Small intestine (tissue), 7 donors: ENCODE measurements at regions not wholly inside any gene's neighbourhood (a gene's known extent, or its start where the extent isn't known, plus 50 kb on each side); places are given as distances from the start of the nearest gene placed in this dataset.

Experiments
- DNase-seq, 2 donors: peaks; one replicate each; pipeline versions ENCODE4 v3.0.0 to v3.0.0-alpha.2; 2013
- FAIRE-seq: peaks from 2 replicates; lab custom pipeline; 2012; peaks lifted over from hg19 to GRCh38; lab: Jason Lieb, UNC
- H3K27ac ChIP-seq, 3 donors: one replicate each; pipeline ENCODE4 v1.5.1; 2013; ENCODE audit warnings: low read length in 2 of 3, mild to moderate bottlenecking in 2 of 3, control low read depth in 1 of 3, inconsistent platforms in 1 of 3, low read depth in 1 of 3, moderate library complexity in 1 of 3
- H3K27me3 ChIP-seq, 3 donors: one replicate each; pipeline ENCODE4 v1.6.1; 2013; ENCODE audit warnings: low read length in 3 of 3, inconsistent platforms in 1 of 3; ENCODE audit not compliant: control insufficient read depth in 3 of 3, insufficient read depth in 3 of 3
- H3K36me3 ChIP-seq, 3 donors: one replicate each; pipeline ENCODE4 v1.6.1; 2013; ENCODE audit warnings: low read length in 3 of 3, inconsistent platforms in 1 of 3, low read depth in 1 of 3, mild to moderate bottlenecking in 1 of 3, moderate library complexity in 1 of 3; ENCODE audit not compliant: control insufficient read depth in 3 of 3, insufficient read depth in 2 of 3
- H3K4me1 ChIP-seq, 3 donors: one replicate each; pipeline ENCODE4 v1.6.1; 2013; ENCODE audit warnings: low read length in 2 of 3, inconsistent platforms in 1 of 3, low read depth in 1 of 3, mild to moderate bottlenecking in 1 of 3, moderate library complexity in 1 of 3; ENCODE audit not compliant: control insufficient read depth in 3 of 3, insufficient read depth in 2 of 3
- H3K4me3 ChIP-seq, 3 donors: one replicate each; pipeline ENCODE4 v1.5.1; 2013; ENCODE audit warnings: low read length in 3 of 3, control low read depth in 1 of 3, inconsistent platforms in 1 of 3, low read depth in 1 of 3, mild to moderate bottlenecking in 1 of 3, moderate library complexity in 1 of 3
- H3K9me3 ChIP-seq, 2 donors: one replicate each; pipeline ENCODE4 v1.6.1; 2013; ENCODE audit warnings: low read depth in 1 of 2, low read length in 1 of 2; ENCODE audit not compliant: control insufficient read depth in 2 of 2, insufficient read depth in 1 of 2
- WGBS, 3 donors: extraction: QIAGEN DNeasy Blood & Tissue Kit; methylation state at CpG; one replicate each; pipeline ENCODE4 v1.1.7; 2013; 5-methylcytosine and 5-hydroxymethylcytosine counted together
- donor health status: healthy with polysubstance abuse.
- donor health status: control.
- donor health status: control.
- donor health status: Bipolar disorder and iron deficiency.
- donor health status: healthy.

- Histone ChIP-seq H3K36me3 (no peaks in the 10 kb centered on the region), H3K4me1 (no peaks in the 10 kb centered on the region), H3K27me3 (peaks cover 0 to under 1% (median 0%) of the 10 kb centered on the region in 3 donors), H3K27ac (no peak overlapping the region), H3K4me3 (no peak overlapping the region), H3K9me3 (peaks cover 0 to 4% of the 10 kb centered on the region in 2 donors)
- 73 to 75% (median 75%) methylated on average over 8 of the region's 8 CpGs for WGBS, 3 donors
- no peak for DNase-seq
- FAIRE-seq: no peak
Observed at GRCh38 chr6:168732676-168733075, 291.7 kb downstream of the SMOC2 start.

- DNase-seq: no peak
- 80 to 85% (median 85%) methylated on average over 14 of the region's 14 CpGs for WGBS, 3 donors
Observed at GRCh38 chr6:168730931-168731716, 290.1 kb downstream of the SMOC2 start.

GRCh38 chr6:168728056-168728455 lies 287.1 kb downstream of the SMOC2 start:
- H3K4me3 ChIP-seq: no peak overlapping the region
- H3K9me3 ChIP-seq: peaks cover 0 to 4% of the 10 kb centered on the region in 2 donors
- peaks cover 0 to 3% (median 0%) of the 10 kb centered on the region in 3 donors for H3K27me3 ChIP-seq
- FAIRE-seq (no peak), DNase-seq (no peak)
- H3K4me1 ChIP-seq: no peaks in the 10 kb centered on the region
- 66 to 88% (median 72%) methylated on average over 2 of the region's 2 CpGs for WGBS, 3 donors
- no peaks in the 10 kb centered on the region for H3K36me3 ChIP-seq
- H3K27ac ChIP-seq: no peak overlapping the region

More at GRCh38 chr6:168730931-168731716, 290.1 kb downstream of the SMOC2 start:
- Histone ChIP-seq H3K4me1 (no peaks in the 10 kb centered on the region), H3K9me3 (no peaks in the 10 kb centered on the region), H3K4me3 (no peak overlapping the region), H3K27ac (no peak overlapping the region), H3K27me3 (peaks cover 0 to 3% (median 0%) of the 10 kb centered on the region in 3 donors), H3K36me3 (no peaks in the 10 kb centered on the region)
- FAIRE-seq: no peak

- Histone ChIP-seq H3K27me3 (peaks cover 0 to 3% (median 0%) of the 10 kb centered on the region in 3 donors), H3K4me1 (no peaks in the 10 kb centered on the region), H3K36me3 (no peaks in the 10 kb centered on the region), H3K27ac (no peak overlapping the region), H3K9me3 (peaks cover 0 to 4% of the 10 kb centered on the region in 2 donors), H3K4me3 (no peak overlapping the region)
- WGBS, 3 donors: 90 to 94% (median 92%) methylated on average over 12 of the region's 12 CpGs
- FAIRE-seq: no peak
- no peak for DNase-seq
Observed at GRCh38 chr6:168726312-168726856, 285.4 kb downstream of the SMOC2 start.

GRCh38 chr6:168725802-168726201 lies 284.8 kb downstream of the SMOC2 start:
- Histone ChIP-seq H3K27ac (no peak overlapping the region), H3K27me3 (peaks cover 0 to 3% (median 0%) of the 10 kb centered on the region in 3 donors), H3K4me3 (no peak overlapping the region), H3K36me3 (no peaks in the 10 kb centered on the region), H3K9me3 (peaks cover 0 to 4% of the 10 kb centered on the region in 2 donors), H3K4me1 (no peaks in the 10 kb centered on the region)
- DNase-seq: no peak
- 67 to 75% (median 73%) methylated on average over 12 of the region's 12 CpGs for WGBS, 3 donors
- FAIRE-seq: no peak

GRCh38 chr6:168724669-168725570 lies 283.9 kb downstream of the SMOC2 start:
- Histone ChIP-seq H3K36me3 (no peaks in the 10 kb centered on the region), H3K9me3 (peaks cover 0 to 4% of the 10 kb centered on the region in 2 donors), H3K27me3 (peaks cover 0 to 3% (median 0%) of the 10 kb centered on the region in 3 donors), H3K27ac (no peak overlapping the region), H3K4me3 (no peak overlapping the region), H3K4me1 (no peaks in the 10 kb centered on the region)
- FAIRE-seq: no peak
- 77 to 82% (median 79%) methylated on average over 10 of the region's 10 CpGs for WGBS, 3 donors
- DNase-seq: no peak

- FAIRE-seq (no peak), DNase-seq (no peak)
- H3K27me3 ChIP-seq: peaks cover 0 to 3% (median 0%) of the 10 kb centered on the region in 3 donors
- WGBS, 3 donors: 77 to 90% (median 86%) methylated on average over 1 of the region's 1 CpG
- H3K36me3 ChIP-seq: no peaks in the 10 kb centered on the region
- H3K27ac ChIP-seq: no peak overlapping the region
- H3K9me3 ChIP-seq: peaks cover 0 to 6% of the 10 kb centered on the region in 2 donors
- no peaks in the 10 kb centered on the region for H3K4me1 ChIP-seq
- H3K4me3 ChIP-seq: no peak overlapping the region
Observed at GRCh38 chr6:168724033-168724432, 283.0 kb downstream of the SMOC2 start.

GRCh38 chr6:168722397-168722796 lies 281.4 kb downstream of the SMOC2 start:
- peaks cover 0 to under 1% (median 0%) of the 10 kb centered on the region in 3 donors for H3K27me3 ChIP-seq
- WGBS, 3 donors: 86 to 88% (median 87%) methylated on average over 4 of the region's 4 CpGs
- no peak overlapping the region for H3K4me3 ChIP-seq
- H3K4me1 ChIP-seq: no peaks in the 10 kb centered on the region
- H3K9me3 ChIP-seq: peaks cover 0 to 6% of the 10 kb centered on the region in 2 donors
- H3K27ac ChIP-seq: no peak overlapping the region
- H3K36me3 ChIP-seq: no peaks in the 10 kb centered on the region
- DNase-seq (no peak), FAIRE-seq (no peak)
